ENCODE measurements at regions not wholly inside any gene's neighbourhood (a gene's known extent, or its start where the extent isn't known, plus 50 kb on each side); places are given as distances from the start of the nearest gene placed in this dataset.

DNA sequence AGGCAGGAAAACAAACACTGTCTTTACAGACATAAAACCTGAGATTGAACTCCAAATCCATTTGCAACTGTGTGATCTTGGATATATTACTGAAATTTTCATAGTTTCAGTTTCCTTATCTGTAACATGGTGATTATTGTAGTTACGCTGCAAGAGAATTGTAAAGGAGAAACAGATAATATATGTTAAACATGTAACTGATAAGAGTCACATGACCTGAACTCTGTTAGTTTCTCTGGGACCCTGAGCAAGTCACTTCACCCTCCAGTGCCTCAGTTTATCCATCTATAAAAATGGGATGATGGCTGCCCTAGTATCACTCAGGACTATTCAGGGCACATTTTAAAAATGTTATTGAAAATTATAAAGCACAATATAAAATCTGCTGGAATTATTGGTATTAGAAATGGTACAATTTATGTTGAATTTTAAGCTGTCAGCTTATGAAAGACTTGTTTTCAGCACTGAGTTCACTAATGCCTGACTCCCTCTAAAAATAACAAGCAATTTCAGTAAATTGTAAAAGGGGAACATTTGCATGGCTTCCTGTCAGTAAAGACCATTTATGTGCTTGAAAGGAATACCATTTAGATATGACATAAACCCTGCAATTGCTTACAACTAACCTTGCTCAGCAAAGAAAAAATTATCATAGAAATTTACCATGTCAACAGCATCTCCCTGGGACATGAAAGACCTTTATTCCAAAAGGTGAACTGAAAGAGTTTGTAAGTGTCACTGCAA is 393.5 kb downstream of the RAD51AP2 start:
- no peaks in the 10 kb centered on the region for H3K4me1 Mint-ChIP-seq (ENCODE audit: low read depth)
- H3K4me3 Mint-ChIP-seq = no peak overlapping the region
- H3K36me3 Mint-ChIP-seq (ENCODE audit: low read depth) = no peaks in the 10 kb centered on the region
- DNase-seq = no peak
- CTCF ChIA-PET = no interaction called here
- no peaks in the 10 kb centered on the region for H3K27me3 Mint-ChIP-seq (ENCODE audit: low read depth)
- no peak overlapping the region for H3K27ac Mint-ChIP-seq
- intact Hi-C loops (cut with micrococcal nuclease) = no loop called here
- peaks cover 2% of the 10 kb centered on the region for H3K9me3 Mint-ChIP-seq

DNA sequence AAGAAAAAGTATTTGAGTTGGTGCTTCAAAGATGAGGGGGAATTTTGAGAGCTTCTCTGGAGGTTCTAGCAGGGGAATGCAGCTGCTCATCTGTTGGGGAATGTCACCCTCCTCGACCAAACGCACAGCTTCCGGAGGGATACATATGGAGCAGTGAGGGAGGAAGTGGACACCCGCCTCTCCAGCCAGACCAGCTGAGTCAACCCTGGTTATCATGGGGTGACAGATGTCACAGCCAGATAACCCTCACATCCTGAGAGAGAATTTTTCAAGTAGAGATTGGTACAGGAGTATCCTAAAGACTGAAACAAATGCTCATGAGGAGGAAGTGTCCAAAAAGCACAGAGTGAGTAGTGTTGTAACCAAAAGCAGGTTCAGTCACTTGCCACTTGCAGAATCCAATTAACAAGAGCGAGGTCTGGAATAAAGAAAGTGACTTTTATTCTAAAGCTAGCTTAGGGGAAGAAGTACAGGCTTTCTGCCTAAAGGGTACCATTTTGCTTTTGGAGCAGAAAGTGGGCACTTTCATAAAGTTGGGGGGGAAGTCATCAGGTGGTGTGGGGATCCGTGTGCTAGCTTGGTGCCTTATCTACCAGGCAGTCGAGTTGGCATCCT is 395.2 kb downstream of the RAD51AP2 start:
- no peak for DNase-seq
- CTCF ChIA-PET = no interaction called here
- no peaks in the 10 kb centered on the region for H3K27me3 Mint-ChIP-seq (ENCODE audit: low read depth)
- H3K4me1 Mint-ChIP-seq (ENCODE audit: low read depth) = no peaks in the 10 kb centered on the region
- H3K9me3 Mint-ChIP-seq = peaks cover 2% of the 10 kb centered on the region
- no peak overlapping the region for H3K27ac Mint-ChIP-seq
- H3K36me3 Mint-ChIP-seq (ENCODE audit: low read depth) = no peaks in the 10 kb centered on the region
- intact Hi-C loops (cut with micrococcal nuclease) = no loop called here
- no peak overlapping the region for H3K4me3 Mint-ChIP-seq

- Mint-ChIP-seq H3K27ac (no peak overlapping the region), H3K4me3 (no peak overlapping the region), H3K9me3 (no peaks in the 10 kb centered on the region), H3K36me3 (ENCODE audit: low read depth) (no peaks in the 10 kb centered on the region), H3K27me3 (ENCODE audit: low read depth) (no peaks in the 10 kb centered on the region), H3K4me1 (ENCODE audit: low read depth) (no peaks in the 10 kb centered on the region)
- intact Hi-C loops (cut with micrococcal nuclease) = no loop called here
- DNase-seq = no peak
- CTCF ChIA-PET = interaction anchor here (0.6 kb wide), 1 partner anchor 32 kb away, joined by 3 read pairs; no protein-coding TSS in a partner anchor
Measured at GRCh38 chr2:17115466-17115865, 402.8 kb downstream of the RAD51AP2 start.

DNA sequence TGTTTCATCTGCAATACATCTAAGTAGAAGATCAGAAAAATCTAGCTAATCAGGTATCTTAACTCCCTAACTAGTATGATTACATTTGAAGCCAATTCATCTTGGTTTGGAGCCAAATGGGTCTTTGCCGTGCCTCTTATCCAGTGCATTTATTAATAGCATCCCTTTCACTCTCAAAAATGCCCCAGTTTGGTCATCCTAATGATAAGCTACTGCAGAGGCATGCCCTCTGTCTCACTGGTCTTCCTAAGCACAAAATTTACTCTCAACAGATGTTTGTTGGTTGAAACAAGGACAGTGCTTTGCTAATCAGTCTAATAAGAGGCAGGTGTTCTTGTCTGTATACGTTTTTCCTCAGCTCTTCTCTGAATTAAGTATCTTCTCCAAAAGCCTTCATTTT is 403.2 kb downstream of the RAD51AP2 start:
- Mint-ChIP-seq H3K4me1 (ENCODE audit: low read depth) (no peaks in the 10 kb centered on the region), H3K27ac (no peak overlapping the region), H3K9me3 (no peaks in the 10 kb centered on the region), H3K27me3 (ENCODE audit: low read depth) (no peaks in the 10 kb centered on the region), H3K36me3 (ENCODE audit: low read depth) (no peaks in the 10 kb centered on the region), H3K4me3 (no peak overlapping the region)
- intact Hi-C loops (cut with micrococcal nuclease) = no loop called here
- DNase-seq = no peak
- CTCF ChIA-PET = interaction anchor here (0.6 kb wide), 1 partner anchor 33 kb away, joined by 3 read pairs; no protein-coding TSS in a partner anchor

GRCh38 chr2:17107871-17108270 is 410.4 kb downstream of the RAD51AP2 start:
- intact Hi-C loops (cut with micrococcal nuclease) = no loop called here
- no peaks in the 10 kb centered on the region for H3K27me3 Mint-ChIP-seq (ENCODE audit: low read depth)
- no peak overlapping the region for H3K27ac Mint-ChIP-seq
- H3K36me3 Mint-ChIP-seq (ENCODE audit: low read depth) = no peaks in the 10 kb centered on the region
- DNase-seq = no peak
- no peaks in the 10 kb centered on the region for H3K4me1 Mint-ChIP-seq (ENCODE audit: low read depth)
- no peaks in the 10 kb centered on the region for H3K9me3 Mint-ChIP-seq
- CTCF ChIA-PET = no interaction called here
- no peak overlapping the region for H3K4me3 Mint-ChIP-seq

DNA sequence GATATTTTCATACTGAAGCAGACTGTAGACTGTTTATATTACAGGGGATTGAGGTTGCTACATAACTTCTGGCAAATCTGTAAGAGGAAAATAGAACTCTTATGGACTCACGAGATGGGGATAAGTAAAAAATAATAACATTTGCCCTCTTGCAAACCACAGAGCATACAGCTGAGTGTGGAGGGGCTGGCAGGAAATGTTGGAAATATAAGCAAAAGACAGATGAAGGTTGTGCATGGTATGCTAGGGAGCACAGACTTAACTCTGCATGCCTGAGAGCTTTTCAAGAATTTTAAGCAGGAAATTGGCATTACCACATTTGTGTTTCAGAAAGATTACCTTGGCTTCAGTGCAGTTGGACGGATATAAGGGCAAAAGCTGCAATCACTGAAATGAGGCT is 411.1 kb downstream of the RAD51AP2 start:
- DNase-seq = no peak
- H3K4me1 Mint-ChIP-seq (ENCODE audit: low read depth) = no peaks in the 10 kb centered on the region
- H3K36me3 Mint-ChIP-seq (ENCODE audit: low read depth) = no peaks in the 10 kb centered on the region
- H3K4me3 Mint-ChIP-seq = no peak overlapping the region
- no peak overlapping the region for H3K27ac Mint-ChIP-seq
- H3K9me3 Mint-ChIP-seq = no peaks in the 10 kb centered on the region
- intact Hi-C loops (cut with micrococcal nuclease) = no loop called here
- no peaks in the 10 kb centered on the region for H3K27me3 Mint-ChIP-seq (ENCODE audit: low read depth)
- CTCF ChIA-PET = no interaction called here

GRCh38 chr2:17106418-17106817 is 411.8 kb downstream of the RAD51AP2 start:
- DNase-seq = no peak
- Mint-ChIP-seq H3K4me3 (no peak overlapping the region), H3K4me1 (ENCODE audit: low read depth) (no peaks in the 10 kb centered on the region), H3K27me3 (ENCODE audit: low read depth) (no peaks in the 10 kb centered on the region), H3K36me3 (ENCODE audit: low read depth) (no peaks in the 10 kb centered on the region), H3K27ac (no peak overlapping the region), H3K9me3 (no peaks in the 10 kb centered on the region)
- CTCF ChIA-PET = no interaction called here
- intact Hi-C loops (cut with micrococcal nuclease) = no loop called here

GRCh38 chr2:17104454-17104853 is 413.8 kb downstream of the RAD51AP2 start:
- no peak overlapping the region for H3K27ac Mint-ChIP-seq
- CTCF ChIA-PET = no interaction called here
- intact Hi-C loops (cut with micrococcal nuclease) = no loop called here

GRCh38 chr2:17101596-17101995 is 416.6 kb downstream of the RAD51AP2 start:
- intact Hi-C loops (cut with micrococcal nuclease) = no loop called here
- H3K36me3 Mint-ChIP-seq (ENCODE audit: low read depth) = no peaks in the 10 kb centered on the region
- no peaks in the 10 kb centered on the region for H3K4me1 Mint-ChIP-seq (ENCODE audit: low read depth)
- no peak overlapping the region for H3K4me3 Mint-ChIP-seq
- CTCF ChIA-PET = no interaction called here
- H3K27ac Mint-ChIP-seq = no peak overlapping the region
- H3K9me3 Mint-ChIP-seq = no peaks in the 10 kb centered on the region
- DNase-seq = no peak
- no peaks in the 10 kb centered on the region for H3K27me3 Mint-ChIP-seq (ENCODE audit: low read depth)

More at GRCh38 chr2:17104454-17104853, 413.8 kb downstream of the RAD51AP2 start:
- no peak for DNase-seq
- H3K4me3 Mint-ChIP-seq = no peak overlapping the region
- no peaks in the 10 kb centered on the region for H3K9me3 Mint-ChIP-seq
- H3K36me3 Mint-ChIP-seq (ENCODE audit: low read depth) = no peaks in the 10 kb centered on the region
- no peaks in the 10 kb centered on the region for H3K27me3 Mint-ChIP-seq (ENCODE audit: low read depth)
- no peaks in the 10 kb centered on the region for H3K4me1 Mint-ChIP-seq (ENCODE audit: low read depth)

GRCh38 chr2:17101091-17101490 is 417.1 kb downstream of the RAD51AP2 start:
- Mint-ChIP-seq H3K27ac (no peak overlapping the region), H3K36me3 (ENCODE audit: low read depth) (no peaks in the 10 kb centered on the region), H3K27me3 (ENCODE audit: low read depth) (no peaks in the 10 kb centered on the region), H3K4me3 (no peak overlapping the region), H3K9me3 (no peaks in the 10 kb centered on the region), H3K4me1 (ENCODE audit: low read depth) (no peaks in the 10 kb centered on the region)
- no peak for DNase-seq
- intact Hi-C loops (cut with micrococcal nuclease) = no loop called here
- CTCF ChIA-PET = no interaction called here

DNA sequence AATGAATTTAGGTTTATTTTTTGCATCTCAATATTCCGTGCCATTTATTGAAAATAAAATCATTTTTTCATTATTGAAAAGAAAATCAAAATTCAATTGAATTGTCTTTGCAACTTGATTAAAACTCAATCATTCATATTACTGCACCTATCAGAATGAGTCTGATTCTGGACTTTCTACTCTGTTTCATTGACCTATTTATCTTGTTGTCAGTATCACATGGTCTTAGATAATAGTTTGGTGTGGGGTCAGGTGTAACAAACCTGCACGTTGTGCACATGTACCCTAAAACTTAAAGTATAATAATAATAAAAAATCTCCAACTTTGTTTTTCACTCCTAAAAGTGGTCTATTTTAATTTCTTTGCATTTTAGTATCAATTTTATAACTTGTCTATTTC is 422.9 kb downstream of the RAD51AP2 start:
- DNase-seq = no peak
- Mint-ChIP-seq H3K9me3 (peaks cover 2% of the 10 kb centered on the region), H3K27ac (no peak overlapping the region), H3K4me3 (no peak overlapping the region), H3K36me3 (ENCODE audit: low read depth) (no peaks in the 10 kb centered on the region), H3K27me3 (ENCODE audit: low read depth) (no peaks in the 10 kb centered on the region), H3K4me1 (ENCODE audit: low read depth) (no peaks in the 10 kb centered on the region)
- intact Hi-C loops (cut with micrococcal nuclease) = no loop called here
- CTCF ChIA-PET = no interaction called here

GRCh38 chr2:17093712-17094111 is 424.5 kb downstream of the RAD51AP2 start:
- Mint-ChIP-seq H3K9me3 (peaks cover 2% of the 10 kb centered on the region), H3K27me3 (ENCODE audit: low read depth) (no peaks in the 10 kb centered on the region), H3K27ac (no peak overlapping the region), H3K4me1 (ENCODE audit: low read depth) (no peaks in the 10 kb centered on the region), H3K4me3 (no peak overlapping the region), H3K36me3 (ENCODE audit: low read depth) (no peaks in the 10 kb centered on the region)
- no peak for DNase-seq
- intact Hi-C loops (cut with micrococcal nuclease) = no loop called here
- CTCF ChIA-PET = no interaction called here

- Mint-ChIP-seq H3K36me3 (ENCODE audit: low read depth) (no peaks in the 10 kb centered on the region), H3K9me3 (peaks cover 3% of the 10 kb centered on the region), H3K4me3 (no peak overlapping the region), H3K4me1 (ENCODE audit: low read depth) (no peaks in the 10 kb centered on the region), H3K27me3 (ENCODE audit: low read depth) (no peaks in the 10 kb centered on the region), H3K27ac (no peak overlapping the region)
- intact Hi-C loops (cut with micrococcal nuclease) = no loop called here
- CTCF ChIA-PET = no interaction called here
- no peak for DNase-seq
Measured at GRCh38 chr2:17086990-17087389, 421.4 kb upstream of the CYRIA start.

All from activated naive CD4-positive, alpha-beta T cell treated with anti-CD3 and anti-CD28 coated beads for 36 hours (primary cell).